GM21737 (cell line): ENCODE measurements at regions not wholly inside any gene's neighbourhood (a gene's known extent, or its start where the extent isn't known, plus 50 kb on each side); places are given as distances from the start of the nearest gene placed in this dataset.
"Not testable (repeated sequence)": the region's sequence is repeated elsewhere in the genome, so short reads cannot be mapped to it uniquely, and the experiment has no call there.

Source experiments
- ATAC-seq: cut with Tn5 transposase; IDR thresholded peaks from one replicate; pipeline ENCODE4 v1.9.1; 2021; ENCODE audit warnings: mild to moderate bottlenecking, moderate library complexity; ENCODE audit not compliant: unreplicated experiment

DNA sequence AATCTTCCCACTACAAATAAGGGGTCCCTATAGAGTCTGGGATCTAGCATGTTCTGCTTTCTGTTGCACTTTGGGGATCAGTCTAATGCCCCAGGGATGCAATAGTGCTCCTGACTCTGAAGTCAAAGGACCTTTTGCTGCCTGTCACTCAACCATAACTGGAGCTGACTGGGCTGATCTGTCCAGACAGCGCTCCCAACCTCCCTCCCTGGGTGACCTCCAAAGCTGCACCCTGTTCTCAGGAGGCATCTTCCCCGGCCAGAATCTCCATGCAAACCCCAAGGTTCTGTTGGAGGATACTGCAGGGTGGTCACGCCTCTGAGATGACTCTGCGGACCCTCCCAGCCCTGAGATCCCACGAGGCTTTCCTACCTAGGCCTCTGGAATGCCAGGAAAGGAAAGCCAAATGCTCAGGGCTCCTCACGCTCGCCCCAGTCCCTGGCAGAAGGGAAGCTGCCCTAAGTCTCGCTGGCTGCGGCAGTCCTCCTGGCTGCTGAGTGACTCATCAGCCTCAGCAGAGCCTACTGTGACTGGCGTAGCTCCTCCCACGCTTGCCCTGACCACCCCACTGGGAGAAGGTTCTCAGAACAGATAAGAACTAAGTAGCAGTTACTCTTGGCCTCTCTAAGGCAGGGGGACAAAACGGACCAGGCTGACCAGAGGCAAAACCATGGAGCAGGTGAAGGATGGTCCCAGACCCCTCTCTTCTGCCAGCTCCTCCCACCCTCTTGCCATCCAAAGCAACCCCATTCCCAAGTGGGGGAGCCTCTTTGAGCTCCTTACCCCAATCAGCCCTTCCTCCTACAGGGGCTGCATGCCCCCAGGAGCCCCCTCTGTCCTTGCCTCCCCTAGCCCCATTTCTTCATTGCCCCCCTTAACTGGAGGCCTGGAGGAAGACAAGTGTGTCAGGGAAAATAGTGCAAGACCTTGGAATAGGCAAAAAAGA is 124.1 kb upstream of the TNRC6C start:
- no peak for ATAC-seq

DNA sequence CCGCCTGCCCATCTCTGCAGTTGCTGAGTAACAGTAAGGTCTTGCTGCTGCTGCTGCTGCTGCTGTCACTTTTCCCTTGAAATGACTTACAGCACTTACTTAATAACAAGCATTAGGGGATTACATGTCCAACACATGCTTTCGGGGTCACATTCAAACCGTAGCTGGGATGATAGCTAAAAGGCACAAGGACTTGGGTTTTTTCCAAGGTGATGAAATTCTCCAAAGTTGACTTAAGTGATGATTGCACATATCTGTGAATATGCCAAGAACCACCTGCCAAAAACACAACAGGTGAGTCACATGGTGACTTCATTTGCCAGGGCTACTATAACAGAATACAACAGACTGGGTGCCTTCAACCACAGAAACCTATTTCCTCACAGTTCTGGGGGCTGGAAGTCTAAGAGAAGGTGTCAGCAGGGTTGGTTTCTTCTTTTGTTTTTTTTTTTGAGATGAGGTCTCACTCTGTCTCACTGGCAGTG is 121.9 kb upstream of the TNRC6C start:
- no peak for ATAC-seq

DNA sequence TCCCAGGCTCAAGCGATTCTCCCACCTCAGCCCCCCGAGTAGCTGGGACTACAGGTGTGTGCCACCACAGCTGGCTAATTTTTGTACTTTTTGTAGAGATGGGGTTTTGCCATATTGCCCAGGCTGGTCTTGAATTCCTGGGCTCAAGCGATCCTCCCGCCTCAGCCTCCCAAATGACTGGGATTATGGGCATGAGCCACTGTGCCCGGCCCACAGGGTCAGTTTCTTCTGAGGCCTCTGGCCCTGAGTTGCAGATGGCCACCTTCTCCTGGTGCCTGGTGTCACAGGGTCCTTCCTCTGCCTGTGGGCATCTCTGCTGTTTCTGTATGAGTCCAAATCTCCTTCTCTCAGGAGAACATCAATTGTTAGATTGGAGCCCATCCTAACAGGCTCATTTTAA is 121.4 kb upstream of the TNRC6C start:
- ATAC-seq = not testable (repeated sequence)

GRCh38 chr17:77837917-77838316 is 120.6 kb upstream of the TNRC6C start:
- ATAC-seq = no peak

DNA sequence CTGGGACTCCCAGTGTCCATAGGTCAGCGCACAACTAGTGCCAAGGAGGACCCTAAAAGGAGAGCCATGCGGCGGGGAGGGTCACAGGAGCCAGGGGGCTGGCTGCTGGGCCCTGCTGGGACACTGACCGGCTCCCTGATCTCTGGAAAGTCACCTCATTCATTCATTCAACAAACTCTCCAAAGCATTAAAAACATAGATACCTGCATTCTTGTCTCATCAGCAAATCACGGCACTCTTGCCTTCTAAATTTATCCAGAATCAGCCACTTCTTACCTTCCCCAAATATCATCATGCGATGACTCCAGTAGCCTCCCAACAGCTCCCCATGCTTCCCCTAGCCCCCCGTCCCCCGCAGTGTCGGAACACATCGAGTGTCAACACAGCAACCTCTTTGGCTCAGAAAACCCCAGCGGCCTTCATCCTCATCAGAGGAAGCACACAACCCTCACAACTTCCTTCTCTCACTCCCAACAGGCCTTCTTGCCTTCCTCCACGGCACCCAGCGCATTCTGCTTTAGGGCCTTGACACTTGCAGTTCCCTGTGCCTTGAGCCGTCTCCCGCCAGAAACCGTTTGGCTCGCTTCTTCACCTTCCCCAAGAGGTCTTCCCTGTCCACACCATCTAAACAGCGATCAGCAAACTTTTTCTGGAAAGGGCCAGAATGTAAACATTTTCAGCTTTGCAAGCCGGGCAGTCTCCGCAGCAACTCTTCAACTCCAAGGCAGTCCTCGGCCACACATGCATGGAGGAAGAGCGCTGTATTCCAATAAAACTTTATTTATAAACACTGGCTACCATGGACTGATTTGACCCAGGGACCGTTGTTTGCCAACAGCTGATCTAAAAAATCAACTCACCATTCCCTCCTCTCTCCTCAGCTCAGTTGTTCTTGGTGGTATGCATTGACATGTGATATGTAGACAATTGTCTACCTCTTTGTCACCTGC is 119.5 kb upstream of the TNRC6C start:
- ATAC-seq = no peak

GRCh38 chr17:77839698-77840512 is 118.6 kb upstream of the TNRC6C start:
- ATAC-seq = no peak

GRCh38 chr17:77840513-77841165 is 117.9 kb upstream of the TNRC6C start:
- no peak for ATAC-seq

DNA sequence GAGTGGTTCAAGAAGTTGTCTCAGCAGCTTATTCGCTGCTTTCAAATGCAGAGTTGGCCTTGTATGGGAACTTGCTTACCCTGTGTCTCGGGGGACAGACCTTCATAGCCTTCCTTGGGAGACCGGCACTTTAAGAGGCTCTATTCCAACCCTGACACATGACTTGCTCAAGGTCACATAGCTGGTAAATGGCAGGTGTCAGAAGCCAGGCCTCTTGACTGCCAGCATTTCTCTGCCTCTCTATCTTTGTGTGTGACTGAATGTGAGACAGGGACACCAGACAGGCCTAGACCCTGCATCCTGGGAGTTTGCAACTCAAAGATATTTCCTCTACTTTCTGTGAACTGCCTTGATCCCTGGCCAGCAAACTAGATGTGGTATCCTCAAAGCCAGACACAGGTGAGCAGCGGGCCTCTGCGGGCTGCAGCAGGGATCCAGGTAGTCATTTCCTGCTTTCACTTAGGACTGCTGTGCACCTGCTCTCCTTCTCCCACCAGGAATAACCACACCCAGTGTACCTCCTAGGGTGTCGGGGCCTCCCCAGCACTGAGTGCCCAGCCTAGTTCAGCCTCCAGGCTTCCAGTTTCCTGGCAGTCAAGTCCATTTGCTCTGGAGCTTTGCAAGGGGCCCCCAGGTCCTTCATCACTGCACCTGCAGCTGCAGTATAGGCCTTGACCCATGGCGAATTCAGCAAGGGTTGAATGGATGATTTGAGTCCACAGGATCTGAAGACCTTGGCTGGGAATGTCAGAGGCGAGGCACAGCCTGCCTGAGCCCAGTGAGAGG is 116.6 kb upstream of the TNRC6C start:
- ATAC-seq = no peak

- ATAC-seq = no peak
These were observed 115.9 kb upstream of the TNRC6C start for GRCh38 chr17:77842528-77843147.

DNA sequence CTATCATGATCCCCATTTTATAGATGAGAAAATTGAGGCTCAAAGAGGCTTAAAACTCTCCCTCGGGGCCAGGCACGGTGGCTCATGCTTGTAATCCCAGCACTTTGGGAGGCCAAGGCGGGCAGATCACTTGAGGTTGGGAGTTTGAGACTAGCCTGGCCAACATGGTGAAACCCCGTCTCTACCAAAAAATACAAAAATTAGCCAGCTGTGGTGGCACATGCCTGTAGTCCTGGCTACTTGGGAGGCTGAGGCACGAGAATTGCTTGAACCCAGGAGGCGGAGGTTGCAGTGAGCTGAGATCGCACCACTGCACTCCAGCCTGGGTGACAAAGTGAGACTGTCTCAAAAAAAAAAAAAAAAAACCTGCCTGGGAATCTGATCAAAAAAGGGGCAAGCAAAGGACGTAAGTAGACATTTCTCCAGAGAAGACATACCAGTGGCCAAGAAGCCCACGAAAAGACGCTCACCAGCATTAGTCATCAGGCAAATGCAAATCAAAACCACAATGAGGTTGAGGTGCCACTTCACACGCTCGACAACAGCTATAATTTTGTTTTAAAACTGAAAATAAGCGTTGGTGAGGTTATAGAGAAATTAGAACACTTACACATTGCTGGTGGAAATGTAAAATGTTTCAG is 115.1 kb upstream of the TNRC6C start:
- ATAC-seq = not testable (repeated sequence)

DNA sequence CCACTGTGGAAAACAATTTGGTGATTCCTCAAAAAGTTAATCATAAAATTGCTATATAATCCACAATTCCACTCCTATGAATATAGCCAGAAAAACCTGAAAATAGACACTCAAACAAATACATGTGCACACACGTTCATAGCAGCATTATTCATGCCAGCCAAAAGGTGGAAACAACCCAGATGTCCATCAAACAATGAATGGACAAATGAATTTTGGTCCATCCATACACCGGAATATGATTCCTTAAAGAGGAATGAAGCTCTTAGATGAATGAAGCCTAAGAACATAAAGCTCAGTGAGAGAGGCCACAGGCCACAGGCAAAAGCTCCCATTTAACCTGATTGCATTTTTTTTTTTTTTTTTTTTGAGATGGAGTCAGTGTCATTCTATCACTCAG is 114.6 kb upstream of the TNRC6C start:
- no peak for ATAC-seq

- ATAC-seq = no peak
These were observed 113.8 kb upstream of the TNRC6C start for GRCh38 chr17:77844681-77845080.

- no peak for ATAC-seq
These were observed 112.8 kb upstream of the TNRC6C start for GRCh38 chr17:77845541-77846225.

DNA sequence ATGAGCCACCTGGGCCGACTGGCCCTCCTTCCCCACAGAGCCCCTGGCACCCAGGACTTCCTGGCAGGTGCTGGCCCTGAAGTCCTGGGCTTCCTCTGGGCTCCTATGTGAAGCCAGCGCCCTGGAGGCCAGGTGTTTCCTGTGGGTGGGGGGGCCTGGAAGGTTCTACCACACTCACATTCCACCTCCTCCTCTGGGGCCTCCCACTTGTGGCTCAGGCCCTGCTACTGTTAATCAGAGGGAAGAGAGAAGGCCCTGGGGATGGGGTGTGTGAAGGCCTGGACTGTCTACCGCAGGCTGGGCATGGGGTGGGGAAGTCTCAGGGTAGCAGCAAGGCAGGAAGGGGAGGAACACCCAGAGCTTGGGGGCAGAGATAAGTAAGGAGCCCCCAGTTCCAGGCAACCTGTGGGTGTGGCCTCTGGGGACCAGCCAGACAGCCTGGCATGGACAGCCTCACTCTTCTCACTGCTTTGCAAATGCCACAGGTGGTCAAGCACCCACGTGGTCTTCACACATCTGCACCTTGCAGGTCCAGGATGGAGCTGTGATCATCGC is 111.9 kb upstream of the TNRC6C start:
- ATAC-seq = no peak

DNA sequence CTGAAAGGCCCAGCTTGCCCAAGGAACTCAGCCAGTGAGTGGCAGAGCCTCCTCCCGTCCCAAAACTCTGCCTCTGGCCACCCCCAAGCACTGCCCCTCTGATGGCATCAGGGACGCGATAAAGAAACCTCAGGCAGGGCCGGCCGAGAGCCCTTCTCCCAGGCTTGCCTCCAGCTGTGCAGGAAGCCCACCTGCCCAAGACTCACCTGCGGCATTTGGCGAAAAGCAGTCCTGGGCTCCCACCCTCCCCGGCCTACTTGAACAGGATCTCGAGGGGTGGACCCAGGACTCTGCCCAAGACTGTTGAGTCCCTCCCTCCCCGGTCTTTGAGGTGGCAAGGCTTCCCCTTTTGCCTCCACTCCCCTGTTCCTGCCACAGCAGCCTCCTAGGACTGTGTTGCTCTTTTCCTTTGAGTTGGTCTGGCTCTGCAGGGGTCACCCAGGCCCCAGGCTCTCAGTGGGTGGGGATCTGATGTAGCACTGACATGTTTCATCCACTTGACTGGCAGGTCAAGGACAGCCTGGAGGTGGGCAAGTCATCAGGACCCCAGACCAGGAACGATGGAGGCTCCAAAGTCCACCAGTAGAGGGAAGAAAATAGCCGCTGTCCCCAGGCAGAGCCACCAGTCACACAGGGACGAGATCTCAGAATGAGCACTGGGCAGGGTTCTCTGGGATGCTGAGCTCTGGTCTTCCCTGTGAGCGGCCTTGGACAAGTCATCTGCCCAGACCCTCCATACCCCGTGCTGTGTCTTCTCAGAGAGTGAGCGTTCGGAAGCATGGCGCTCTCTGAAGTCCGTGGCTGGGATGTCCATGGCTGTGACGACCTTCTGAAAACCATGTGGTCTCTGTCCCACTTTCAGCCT is 111.0 kb upstream of the TNRC6C start:
- ATAC-seq = no peak

DNA sequence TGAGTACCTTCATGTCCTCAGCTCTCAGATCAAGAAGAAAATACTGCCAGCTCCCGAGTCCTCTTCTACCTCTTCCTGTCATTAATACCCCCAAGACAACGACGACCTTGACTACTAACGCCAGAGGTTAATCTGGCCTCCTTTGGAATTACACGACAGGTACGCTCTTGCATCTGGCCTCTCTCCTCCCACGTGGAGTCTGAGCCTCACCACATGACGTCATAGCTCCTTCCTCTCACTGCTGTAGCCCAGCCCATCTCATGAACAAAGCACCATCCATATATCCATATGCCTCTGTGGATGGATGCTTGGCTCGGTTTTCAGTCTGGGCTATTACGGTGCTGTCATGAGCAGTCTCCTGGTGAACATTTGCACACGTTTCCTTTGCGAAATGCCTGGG is 110.2 kb upstream of the TNRC6C start:
- no peak for ATAC-seq

- no peak for ATAC-seq
These were observed 109.3 kb upstream of the TNRC6C start for GRCh38 chr17:77849239-77849638.
